Motor neuron (in vitro differentiated cells): ENCODE measurements at regions not wholly inside any gene's neighbourhood (a gene's known extent, or its start where the extent isn't known, plus 50 kb on each side); places are given as distances from the start of the nearest gene placed in this dataset.

Source experiments
- ATAC-seq, 8 experiments: fragments of 200-7000 bp; cut with Tn5 transposase; replicated peaks in 6 of 8; 2 replicates each; pipeline ENCODE4 v1.8.0; 2021; ENCODE audit warnings: mild to moderate bottlenecking in 8 of 8, moderate library complexity in 8 of 8
- H3K27ac ChIP-seq, 2 donors: fragments of 250-450 bp; sonication (Bioruptor Pico); 2 replicates each; pipeline ENCODE4 v1.9.0; 2021; ENCODE audit warnings: antibody characterized with exemption in 2 of 2, mild to moderate bottlenecking in 2 of 2, moderate library complexity in 1 of 2
- H3K4me1 ChIP-seq, 2 donors: fragments of 250-450 bp; sonication (Bioruptor Pico); replicated peaks in 1 of 2; 2 replicates each; pipeline ENCODE4 v1.6.1; 2021; ENCODE audit warnings: antibody characterized with exemption in 2 of 2, mild to moderate bottlenecking in 2 of 2, moderate library complexity in 1 of 2
- H3K4me3 ChIP-seq, 5 donors: fragments of 250-450 bp; sonication (Bioruptor Pico); 2 replicates each; pipeline ENCODE4 v1.9.0; 2021; ENCODE audit warnings: antibody characterized with exemption in 5 of 5, mild to moderate bottlenecking in 5 of 5, moderate library complexity in 4 of 5
- WGBS, 10 experiments: fragments of 450-650 bp; shearing (Covaris generic); methylation state at CpG; one replicate each; pipeline ENCODE4 v1.0.0; 2022; 5-methylcytosine and 5-hydroxymethylcytosine counted together
- in situ Hi-C, 9 experiments: fragments of 400-800 bp; cut with MboI; loops; one replicate each; pipeline ENCODE4 v1.15.0; 2021; ENCODE audit warnings: low sequenced_read_pairs in 9 of 9, low pct_unique_long_range_greater_than_20kb in 2 of 9; ENCODE audit not compliant: unreplicated experiment in 9 of 9

DNA sequence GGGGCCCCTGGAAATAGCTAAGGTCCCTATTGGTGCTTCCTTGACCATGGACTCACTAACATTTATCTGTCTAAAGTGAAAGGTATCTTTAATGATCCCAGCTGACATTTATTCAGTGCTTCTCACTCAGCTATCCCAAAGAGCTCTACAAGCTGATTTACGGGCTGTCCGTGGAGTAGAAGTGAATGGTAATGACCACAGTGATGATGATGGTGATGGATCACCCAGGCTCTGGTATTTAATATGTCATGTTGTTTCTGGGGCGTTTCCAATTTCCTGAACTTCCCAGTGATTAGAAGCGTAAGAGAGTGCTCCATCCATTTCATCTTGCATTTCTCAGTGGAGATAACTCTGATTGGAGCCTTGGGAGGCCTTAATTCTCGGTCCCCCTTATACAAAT is 304.3 kb downstream of the HRH4 start:
- H3K4me1 ChIP-seq, result peaks cover 9 to 15% of the 10 kb centered on the region in 2 donors
- ATAC-seq, result peak in 5 of 8 experiments; percentile 16 to 97 (median 70)
- 29 to 100% (median 57%) methylated on average over 2 to 5 of the region's 5 CpGs; no CpG with 5 or more reads in 2 of the 10 experiments for WGBS, 10 experiments

GRCh38 chr18:24766376-24766775 is 305.9 kb downstream of the HRH4 start:
- 0 to 100% (median 33%) methylated on average over 1 of the region's 1 CpG; no CpG with 5 or more reads in 3 of the 10 experiments for WGBS, 10 experiments
- in situ Hi-C loops, result no loop called here
- Histone ChIP-seq H3K27ac (no peak overlapping the region), H3K4me3 (no peak overlapping the region), H3K4me1 (peaks cover 9 to 15% of the 10 kb centered on the region in 2 donors)
- no peak for ATAC-seq

More for the DNA sequence above, 304.3 kb downstream of the HRH4 start:
- in situ Hi-C loops, result no loop called here
- no peak overlapping the region for H3K27ac ChIP-seq
- H3K4me3 ChIP-seq, result no peak overlapping the region

GRCh38 chr18:24770311-24771024 is 310.0 kb downstream of the HRH4 start:
- in situ Hi-C loops, result no loop called here
- no peak for ATAC-seq
- 65 to 94% (median 84%) methylated on average over 1 to 3 of the region's 3 CpGs; no CpG with 5 or more reads in 2 of the 10 experiments for WGBS, 10 experiments
- no peak overlapping the region for H3K4me3 ChIP-seq
- no peak overlapping the region for H3K27ac ChIP-seq
- H3K4me1 ChIP-seq, result no peaks in the 10 kb centered on the region

- ATAC-seq, result no peak
- no peaks in the 10 kb centered on the region for H3K4me1 ChIP-seq
- no peak overlapping the region for H3K4me3 ChIP-seq
- in situ Hi-C loops, result no loop called here
- no peak overlapping the region for H3K27ac ChIP-seq
Observed at GRCh38 chr18:24771300-24771699, 310.9 kb downstream of the HRH4 start.

- no peak for ATAC-seq
- H3K4me3 ChIP-seq, result no peak overlapping the region
- H3K27ac ChIP-seq, result no peak overlapping the region
- WGBS, 10 experiments, result 40 to 100% (median 100%) methylated on average over 1 to 2 of the region's 2 CpGs; no CpG with 5 or more reads in 4 of the 10 experiments
- H3K4me1 ChIP-seq, result peaks cover 0 to 9% of the 10 kb centered on the region in 2 donors
- in situ Hi-C loops, result no loop called here
Observed at GRCh38 chr18:24773101-24773500, 312.7 kb downstream of the HRH4 start.

- Histone ChIP-seq H3K27ac (no peak overlapping the region), H3K4me1 (peaks cover 6 to 24% of the 10 kb centered on the region in 2 donors), H3K4me3 (no peak overlapping the region)
- in situ Hi-C loops, result no loop called here
- ATAC-seq, result peak in 2 of 8 experiments; percentile 55 to 59
Observed at GRCh38 chr18:24776019-24776418, 315.6 kb downstream of the HRH4 start.

GRCh38 chr18:24778810-24779418 is 318.5 kb downstream of the HRH4 start:
- ATAC-seq, result peak in 3 of 8 experiments; percentile 38 to 53 (median 44)
- Histone ChIP-seq H3K4me3 (no peak overlapping the region), H3K4me1 (peaks cover 11 to 30% of the 10 kb centered on the region in 2 donors), H3K27ac (no peak overlapping the region)
- in situ Hi-C loops, result no loop called here
- WGBS, 10 experiments, result 0 to 83% (median 20%) methylated on average over 1 to 6 of the region's 6 CpGs; no CpG with 5 or more reads in 2 of the 10 experiments

DNA sequence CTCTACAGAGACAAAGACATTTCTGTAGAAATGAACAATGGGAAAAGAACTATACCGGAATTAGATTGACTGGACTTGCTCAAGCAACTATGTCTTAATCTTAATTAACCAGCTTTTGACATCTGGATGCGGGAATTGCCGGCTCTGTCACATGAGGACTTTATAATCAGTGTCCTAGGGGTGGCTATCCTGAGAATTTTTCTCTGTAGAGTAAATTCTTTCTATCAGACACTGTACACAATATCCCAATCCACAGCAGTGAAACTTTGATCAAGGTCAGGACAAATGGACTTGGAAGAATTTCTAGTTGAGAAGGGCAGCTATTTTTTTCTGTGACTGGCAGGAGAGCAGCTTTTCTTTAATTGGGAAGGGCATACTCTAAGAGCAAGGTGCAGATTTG is 322.1 kb downstream of the HRH4 start:
- ATAC-seq, result no peak
- Histone ChIP-seq H3K4me3 (no peak overlapping the region), H3K4me1 (peaks cover 11 to 26% of the 10 kb centered on the region in 2 donors), H3K27ac (no peak overlapping the region)
- 73 to 100% (median 87%) methylated on average over 1 to 3 of the region's 3 CpGs; no CpG with 5 or more reads in 2 of the 10 experiments for WGBS, 10 experiments
- in situ Hi-C loops, result no loop called here

GRCh38 chr18:24785019-24785418 is 324.6 kb downstream of the HRH4 start:
- H3K4me1 ChIP-seq, result peaks cover 7% of the 10 kb centered on the region in 2 donors
- H3K27ac ChIP-seq, result no peak overlapping the region
- WGBS, 10 experiments, result 40 to 100% (median 81%) methylated on average over 1 to 3 of the region's 3 CpGs; no CpG with 5 or more reads in 3 of the 10 experiments
- ATAC-seq, result no peak
- no peak overlapping the region for H3K4me3 ChIP-seq
- in situ Hi-C loops, result no loop called here

GRCh38 chr18:24786027-24786426 is 325.6 kb downstream of the HRH4 start:
- in situ Hi-C loops, result no loop called here
- Histone ChIP-seq H3K4me1 (peaks cover 6 to 10% of the 10 kb centered on the region in 2 donors), H3K27ac (no peak overlapping the region), H3K4me3 (no peak overlapping the region)
- ATAC-seq, result no peak
- WGBS, 10 experiments, result 29 to 94% (median 71%) methylated on average over 2 of the region's 2 CpGs; no CpG with 5 or more reads in 3 of the 10 experiments

- ATAC-seq, result no peak
- in situ Hi-C loops, result no loop called here
- WGBS, 10 experiments, result 25 to 100% (median 75%) methylated on average over 2 to 4 of the region's 4 CpGs; no CpG with 5 or more reads in 1 of the 10 experiments
- H3K27ac ChIP-seq, result no peak overlapping the region
- peaks cover 12 to 20% of the 10 kb centered on the region in 2 donors for H3K4me1 ChIP-seq
- no peak overlapping the region for H3K4me3 ChIP-seq
Observed at GRCh38 chr18:24790347-24790746, 329.9 kb downstream of the HRH4 start.

GRCh38 chr18:24791751-24792545 is 331.5 kb downstream of the HRH4 start:
- in situ Hi-C loops, result no loop called here
- Histone ChIP-seq H3K4me1 (peaks cover 12 to 20% of the 10 kb centered on the region in 2 donors), H3K27ac (peak overlapping the region; percentile 57 to 67), H3K4me3 (peak overlapping the region in 1 of 5 donors; percentile 3)
- peak; percentile 24 to 94 (median 92) for ATAC-seq
- 0 to 75% (median 20%) methylated on average over 1 to 7 of the region's 7 CpGs; no CpG with 5 or more reads in 1 of the 10 experiments for WGBS, 10 experiments

DNA sequence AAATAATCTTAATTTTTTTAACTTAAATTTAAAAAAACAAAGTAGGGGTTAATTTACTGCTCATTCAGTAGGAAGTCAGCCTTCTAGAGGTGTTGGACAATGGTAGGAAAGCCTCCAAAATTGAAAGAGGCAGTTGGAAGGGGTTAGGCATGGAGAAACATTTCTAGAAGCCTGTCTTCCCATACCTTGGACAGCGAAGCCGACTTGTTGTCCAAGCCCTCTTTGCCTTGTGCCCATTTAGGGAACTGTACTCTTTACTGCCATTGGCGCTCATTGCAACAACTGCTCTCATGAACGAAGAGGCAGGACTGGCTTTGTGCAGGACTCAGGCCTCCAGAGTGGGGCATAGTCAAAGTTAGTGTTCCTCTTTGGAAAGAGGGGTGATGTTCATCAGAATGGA is 333.3 kb downstream of the HRH4 start:
- 60 to 100% (median 92%) methylated on average over 1 to 4 of the region's 4 CpGs; no CpG with 5 or more reads in 3 of the 10 experiments for WGBS, 10 experiments
- no peak for ATAC-seq
- in situ Hi-C loops, result no loop called here
- Histone ChIP-seq H3K4me1 (peaks cover 15 to 20% of the 10 kb centered on the region in 2 donors), H3K4me3 (no peak overlapping the region), H3K27ac (no peak overlapping the region)
